ENCODE measurements at regions not wholly inside any gene's neighbourhood (a gene's known extent, or its start where the extent isn't known, plus 50 kb on each side); places are given as distances from the start of the nearest gene placed in this dataset.
"Not testable (repeated sequence)": the region's sequence is repeated elsewhere in the genome, so short reads cannot be mapped to it uniquely, and the experiment has no call there.

GRCh38 chr4:66439508-66439907 lies 769.2 kb upstream of the EPHA5 start:
- no peak for DNase-seq (ENCODE audit: low read depth in 2 of 2)

GRCh38 chr4:66433706-66434105 lies 763.4 kb upstream of the EPHA5 start:
- no peak for DNase-seq (ENCODE audit: low read depth in 2 of 2)

GRCh38 chr4:66430856-66431255 lies 760.6 kb upstream of the EPHA5 start:
- DNase-seq (ENCODE audit: low read depth in 2 of 2): peak; percentile 20 to 31

- DNase-seq (ENCODE audit: low read depth in 2 of 2): peak in 1 of 2 experiments; percentile 1
Observed at GRCh38 chr4:66429276-66429675, 759.0 kb upstream of the EPHA5 start.

- DNase-seq (ENCODE audit: low read depth in 2 of 2): no peak
Observed at GRCh38 chr4:66416425-66416824, 746.1 kb upstream of the EPHA5 start.

GRCh38 chr4:66404141-66404540 lies 733.9 kb upstream of the EPHA5 start:
- no peak for DNase-seq (ENCODE audit: low read depth in 2 of 2)

- no peak for DNase-seq (ENCODE audit: low read depth in 2 of 2)
Observed at GRCh38 chr4:66376921-66377320, 706.6 kb upstream of the EPHA5 start.

GRCh38 chr4:66376396-66376795 lies 706.1 kb upstream of the EPHA5 start:
- DNase-seq (ENCODE audit: low read depth in 2 of 2): no peak

- DNase-seq (ENCODE audit: low read depth in 2 of 2): no peak
Observed at GRCh38 chr4:66373268-66373667, 703.0 kb upstream of the EPHA5 start.

- DNase-seq (ENCODE audit: low read depth in 2 of 2): peak; percentile 1 to 3
Observed at GRCh38 chr4:66372706-66373105, 702.4 kb upstream of the EPHA5 start.

GRCh38 chr4:66367043-66367660 lies 696.9 kb upstream of the EPHA5 start:
- no peak for DNase-seq (ENCODE audit: low read depth in 2 of 2)

GRCh38 chr4:66360395-66360794 lies 690.1 kb upstream of the EPHA5 start:
- DNase-seq (ENCODE audit: low read depth in 2 of 2): not testable (repeated sequence)

GRCh38 chr4:66357316-66357715 lies 687.0 kb upstream of the EPHA5 start:
- peak; percentile 5 to 6 for DNase-seq (ENCODE audit: low read depth in 2 of 2)

GRCh38 chr4:66355328-66355727 lies 685.0 kb upstream of the EPHA5 start:
- no peak for DNase-seq (ENCODE audit: low read depth in 2 of 2)

GRCh38 chr4:66351761-66352160 lies 681.5 kb upstream of the EPHA5 start:
- no peak for DNase-seq (ENCODE audit: low read depth in 2 of 2)

- no peak for DNase-seq (ENCODE audit: low read depth in 2 of 2)
Observed at GRCh38 chr4:66340286-66340893, 670.1 kb upstream of the EPHA5 start.

- DNase-seq (ENCODE audit: low read depth in 2 of 2): no peak
Observed at GRCh38 chr4:66339007-66339406, 668.7 kb upstream of the EPHA5 start.

GRCh38 chr4:66331761-66332160 lies 661.5 kb upstream of the EPHA5 start:
- DNase-seq (ENCODE audit: low read depth in 2 of 2): no peak

- peak in 1 of 2 experiments; percentile 0 for DNase-seq (ENCODE audit: low read depth in 2 of 2)
Observed at GRCh38 chr4:66330125-66330524, 659.8 kb upstream of the EPHA5 start.

GRCh38 chr4:66328803-66329574 lies 658.7 kb upstream of the EPHA5 start:
- no peak for DNase-seq (ENCODE audit: low read depth in 2 of 2)

GRCh38 chr4:66307641-66308438 lies 637.6 kb upstream of the EPHA5 start:
- DNase-seq (ENCODE audit: low read depth in 2 of 2): no peak

GRCh38 chr4:66300336-66300934 lies 630.1 kb upstream of the EPHA5 start:
- no peak for DNase-seq (ENCODE audit: low read depth in 2 of 2)

All from fibroblast of skin of left biceps (primary cell).